ENCODE measurements at regions not wholly inside any gene's neighbourhood (a gene's known extent, or its start where the extent isn't known, plus 50 kb on each side); places are given as distances from the start of the nearest gene placed in this dataset.
"Not testable (repeated sequence)": the region's sequence is repeated elsewhere in the genome, so short reads cannot be mapped to it uniquely, and the experiment has no call there.

GRCh38 chr1:222012816-222013215, 270.9 kb upstream of the DUSP10 start:
- no peak overlapping the region for H3K4me3 ChIP-seq (ENCODE audit: low read depth, low read length)

- no peak overlapping the region for H3K4me3 ChIP-seq (ENCODE audit: low read depth, low read length)
Measured at GRCh38 chr1:222010306-222010705, 268.4 kb upstream of the DUSP10 start.

GRCh38 chr1:222009105-222009730, 267.3 kb upstream of the DUSP10 start:
- H3K4me3 ChIP-seq (ENCODE audit: low read depth, low read length) = no peak overlapping the region

- no peak overlapping the region for H3K4me3 ChIP-seq (ENCODE audit: low read depth, low read length)
Measured at GRCh38 chr1:222006715-222007114, 264.8 kb upstream of the DUSP10 start.

GRCh38 chr1:222004784-222005183, 262.9 kb upstream of the DUSP10 start:
- no peak overlapping the region for H3K4me3 ChIP-seq (ENCODE audit: low read depth, low read length)

- H3K4me3 ChIP-seq (ENCODE audit: low read depth, low read length) = no peak overlapping the region
Measured at GRCh38 chr1:222004034-222004433, 262.1 kb upstream of the DUSP10 start.

GRCh38 chr1:222002503-222002902, 260.6 kb upstream of the DUSP10 start:
- H3K4me3 ChIP-seq (ENCODE audit: low read depth, low read length) = no peak overlapping the region

GRCh38 chr1:222000131-222000530, 258.2 kb upstream of the DUSP10 start:
- no peak overlapping the region for H3K4me3 ChIP-seq (ENCODE audit: low read depth, low read length)

GRCh38 chr1:221998781-221999180, 256.9 kb upstream of the DUSP10 start:
- H3K4me3 ChIP-seq (ENCODE audit: low read depth, low read length) = no peak overlapping the region

- no peak overlapping the region for H3K4me3 ChIP-seq (ENCODE audit: low read depth, low read length)
Measured at GRCh38 chr1:221998186-221998612, 256.3 kb upstream of the DUSP10 start.

- H3K4me3 ChIP-seq (ENCODE audit: low read depth, low read length) = not testable (repeated sequence)
Measured at GRCh38 chr1:221997012-221997411, 255.1 kb upstream of the DUSP10 start.

GRCh38 chr1:221994939-221995338, 253.1 kb upstream of the DUSP10 start:
- no peak overlapping the region for H3K4me3 ChIP-seq (ENCODE audit: low read depth, low read length)

GRCh38 chr1:221994274-221994698, 252.4 kb upstream of the DUSP10 start:
- no peak overlapping the region for H3K4me3 ChIP-seq (ENCODE audit: low read depth, low read length)

- no peak overlapping the region for H3K4me3 ChIP-seq (ENCODE audit: low read depth, low read length)
Measured at GRCh38 chr1:221993444-221993948, 251.6 kb upstream of the DUSP10 start.

GRCh38 chr1:221992427-221992826, 250.5 kb upstream of the DUSP10 start:
- no peak overlapping the region for H3K4me3 ChIP-seq (ENCODE audit: low read depth, low read length)

GRCh38 chr1:221991221-221991620, 249.3 kb upstream of the DUSP10 start:
- no peak overlapping the region for H3K4me3 ChIP-seq (ENCODE audit: low read depth, low read length)

GRCh38 chr1:221989741-221990140, 247.9 kb upstream of the DUSP10 start:
- H3K4me3 ChIP-seq (ENCODE audit: low read depth, low read length) = no peak overlapping the region

- H3K4me3 ChIP-seq (ENCODE audit: low read depth, low read length) = no peak overlapping the region
Measured at GRCh38 chr1:221988829-221989228, 246.9 kb upstream of the DUSP10 start.

- no peak overlapping the region for H3K4me3 ChIP-seq (ENCODE audit: low read depth, low read length)
Measured at GRCh38 chr1:221987860-221988520, 246.1 kb upstream of the DUSP10 start.

GRCh38 chr1:221983444-221983843, 241.6 kb upstream of the DUSP10 start:
- no peak overlapping the region for H3K4me3 ChIP-seq (ENCODE audit: low read depth, low read length)

GRCh38 chr1:221981461-221981860, 239.6 kb upstream of the DUSP10 start:
- H3K4me3 ChIP-seq (ENCODE audit: low read depth, low read length) = no peak overlapping the region

- no peak overlapping the region for H3K4me3 ChIP-seq (ENCODE audit: low read depth, low read length)
Measured at GRCh38 chr1:221979444-221980032, 237.6 kb upstream of the DUSP10 start.

All from iPS-11a (cell line).